H9 (cell line): ENCODE measurements at regions not wholly inside any gene's neighbourhood (a gene's known extent, or its start where the extent isn't known, plus 50 kb on each side); places are given as distances from the start of the nearest gene placed in this dataset.

Experiments
- DNase-seq: peaks from one replicate; pipeline ENCODE4 v3.0.0-alpha.2; 2017
- H2AFZ ChIP-seq: one replicate; pipeline ENCODE4 v1.6.1; 2013; ENCODE audit warnings: mild to moderate bottlenecking, low read length, control low read depth, moderate library complexity
- H2AK5ac ChIP-seq: 2 replicates; pipeline ENCODE4 v1.6.1; 2013; ENCODE audit warnings: low read length, control low read depth, mixed read lengths; ENCODE audit not compliant: insufficient read length
- H2BK120ac ChIP-seq: one replicate; pipeline ENCODE4 v1.6.1; 2013; ENCODE audit warnings: low read depth, mild to moderate bottlenecking, low read length, control low read depth, inconsistent platforms; ENCODE audit not compliant: poor library complexity, severe bottlenecking
- H2BK12ac ChIP-seq: 2 replicates; pipeline ENCODE4 v1.6.1; 2013; ENCODE audit warnings: low read length, control low read depth, mixed read lengths, low read depth; ENCODE audit not compliant: insufficient read length
- H2BK15ac ChIP-seq: 2 replicates; pipeline ENCODE4 v1.6.1; 2013; ENCODE audit warnings: low read depth, low read length, control low read depth
- H2BK20ac ChIP-seq: one replicate; pipeline ENCODE4 v1.6.1; 2013; ENCODE audit warnings: low read depth, mild to moderate bottlenecking, low read length, control low read depth, inconsistent platforms; ENCODE audit not compliant: poor library complexity, severe bottlenecking
- H2BK5ac ChIP-seq: 2 replicates; pipeline ENCODE4 v1.6.1; 2013; ENCODE audit warnings: low read length, control low read depth, mixed read lengths; ENCODE audit not compliant: insufficient read length
- H3K14ac ChIP-seq: 2 replicates; pipeline ENCODE4 v1.6.1; 2013; ENCODE audit warnings: low read length, control low read depth; ENCODE audit not compliant: insufficient read depth
- H3K18ac ChIP-seq: 2 replicates; pipeline ENCODE4 v1.6.1; 2013; ENCODE audit warnings: low read depth, mild to moderate bottlenecking, mixed read lengths, low read length, control low read depth; ENCODE audit not compliant: insufficient read length
- H3K23ac ChIP-seq: 2 replicates; pipeline ENCODE4 v1.6.1; 2013; ENCODE audit warnings: low read length, control low read depth, mixed read lengths, low read depth; ENCODE audit not compliant: insufficient read length
- H3K23me2 ChIP-seq: 2 replicates; pipeline ENCODE4 v1.6.1; 2013; ENCODE audit warnings: low read depth, mild to moderate bottlenecking, mixed read lengths, low read length, control low read depth; ENCODE audit not compliant: insufficient read length, poor library complexity, severe bottlenecking
- H3K27ac ChIP-seq: 2 replicates; pipeline ENCODE4 v1.5.1; 2013; ENCODE audit warnings: low read length, control low read depth, mixed read lengths, low read depth; ENCODE audit not compliant: insufficient read length
- H3K27me3 ChIP-seq: 2 replicates; pipeline ENCODE4 v1.6.1; 2013; ENCODE audit warnings: low read length, control low read depth, inconsistent platforms; ENCODE audit not compliant: insufficient read depth
- H3K4ac ChIP-seq: 2 replicates; pipeline ENCODE4 v1.6.1; 2013; ENCODE audit warnings: low read depth, mild to moderate bottlenecking, control low read depth, inconsistent platforms, low read length, moderate library complexity
- H3K4me1 ChIP-seq: 2 replicates; pipeline ENCODE4 v1.6.1; 2013; ENCODE audit warnings: low read length, control low read depth, inconsistent platforms; ENCODE audit not compliant: insufficient read depth
- H3K4me2 ChIP-seq: 2 replicates; pipeline ENCODE4 v1.6.1; 2013; ENCODE audit warnings: low read length, control low read depth, mixed read lengths; ENCODE audit not compliant: insufficient read length, insufficient read depth
- H3K56ac ChIP-seq: 2 replicates; pipeline ENCODE4 v1.6.1; 2013; ENCODE audit warnings: low read depth, mild to moderate bottlenecking, mixed read lengths, low read length, control low read depth; ENCODE audit not compliant: insufficient read length
- H3K79me1 ChIP-seq: 2 replicates; pipeline ENCODE4 v1.6.1; 2013; ENCODE audit warnings: low read depth, mild to moderate bottlenecking, moderate library complexity, low read length, control low read depth, inconsistent platforms; ENCODE audit not compliant: insufficient read depth, poor library complexity, severe bottlenecking
- H3K79me2 ChIP-seq: 2 replicates; pipeline ENCODE4 v1.6.1; 2013; ENCODE audit warnings: low read length, control low read depth, inconsistent platforms; ENCODE audit not compliant: insufficient read depth
- H3K9ac ChIP-seq: 2 replicates; pipeline ENCODE4 v1.6.1; 2013; ENCODE audit warnings: low read length, control low read depth, mixed read lengths; ENCODE audit not compliant: insufficient read length; ENCODE audit errors: extremely low read depth
- H3K9me3 ChIP-seq: one replicate; pipeline ENCODE4 v1.6.1; 2013; ENCODE audit warnings: low read depth, low read length, inconsistent platforms; ENCODE audit not compliant: control insufficient read depth
- H3T11ph ChIP-seq: one replicate; pipeline ENCODE4 v1.6.1; 2013; ENCODE audit warnings: mild to moderate bottlenecking, low read length, control low read depth, inconsistent platforms
- H4K20me1 ChIP-seq: one replicate; pipeline ENCODE4 v1.6.1; 2013; ENCODE audit not compliant: control insufficient read depth, insufficient read length, insufficient read depth
- H4K5ac ChIP-seq: 2 replicates; pipeline ENCODE4 v1.6.1; 2013; ENCODE audit warnings: low read depth, mild to moderate bottlenecking, mixed read lengths, low read length, control low read depth; ENCODE audit not compliant: insufficient read length
- H4K8ac ChIP-seq: replicated peaks from 2 replicates; pipeline ENCODE4 v1.6.1; 2013; ENCODE audit warnings: low read length, control low read depth, mixed read lengths, low read depth; ENCODE audit not compliant: insufficient read length
- H4K91ac ChIP-seq: 2 replicates; pipeline ENCODE4 v1.6.1; 2013; ENCODE audit warnings: low read depth, mild to moderate bottlenecking, moderate library complexity, mixed read lengths, low read length, control low read depth; ENCODE audit not compliant: insufficient read length
- H3K27ac Mint-ChIP-seq, 3 experiments: 2 replicates in 2 of 3; 3 replicates in 1 of 3; pipeline ENCODE4 v1.8.0; 2020 to 2021; ENCODE audit warnings: mixed read lengths in 3 of 3, mild to moderate bottlenecking in 1 of 3, moderate library complexity in 1 of 3
- H3K27me3 Mint-ChIP-seq: 2 replicates; pipeline ENCODE4 v1.8.0; 2021; ENCODE audit warnings: low read depth, mild to moderate bottlenecking, moderate library complexity, mixed read lengths
- H3K36me3 Mint-ChIP-seq, 3 experiments: 2 replicates in 2 of 3; 3 replicates in 1 of 3; pipeline ENCODE4 v1.8.0; 2020 to 2021; ENCODE audit warnings: low read depth in 3 of 3, mixed read lengths in 3 of 3; ENCODE audit not compliant: insufficient read depth in 1 of 3
- H3K4me1 Mint-ChIP-seq, 2 experiments: 2 replicates each; pipeline ENCODE4 v1.8.0; 2020; ENCODE audit warnings: mixed read lengths in 2 of 2
- H3K4me3 Mint-ChIP-seq, 2 experiments: 2 replicates in 1 of 2; 3 replicates in 1 of 2; pipeline ENCODE4 v1.8.0; 2020 to 2021; ENCODE audit warnings: mild to moderate bottlenecking in 2 of 2, mixed read lengths in 2 of 2, moderate library complexity in 1 of 2
- H3K9me3 Mint-ChIP-seq, 2 experiments: 2 replicates in 1 of 2; 3 replicates in 1 of 2; pipeline ENCODE4 v1.8.0; 2020; ENCODE audit warnings: mild to moderate bottlenecking in 2 of 2, mixed read lengths in 2 of 2, moderate library complexity in 1 of 2
- WGBS: extraction: QIAGEN DNeasy Blood & Tissue Kit; methylation state at CpG from one replicate; pipeline ENCODE4 v1.1.7; 2013; ENCODE audit warnings: missing lambda C conversion rate, low lambda C conversion rate, mixed read lengths; ENCODE audit not compliant: insufficient read length; ENCODE audit errors: extremely low coverage; 5-methylcytosine and 5-hydroxymethylcytosine counted together
- TF ChIP-seq, protein P1 (sequence below): fragments of 200-600 bp; sonication (generic); conservative IDR thresholded peaks from 3 replicates; pipeline ENCODE4 v1.8.0; 2021; ENCODE audit warnings: antibody characterized with exemption, mild to moderate bottlenecking

- Histone ChIP-seq H3K79me1 (no peaks in the 10 kb centered on the region), H3K9ac (no peak overlapping the region), H3K18ac (no peak overlapping the region), H3K27ac (no peak overlapping the region), H2BK12ac (no peak overlapping the region), H2BK15ac (no peak overlapping the region), H3K79me2 (no peaks in the 10 kb centered on the region), H4K91ac (no peak overlapping the region), H2BK120ac (no peak overlapping the region), H3K4me1 (no peaks in the 10 kb centered on the region), H2BK20ac (no peak overlapping the region), H4K8ac (no peak overlapping the region), H3K23me2 (no peaks in the 10 kb centered on the region), H2BK5ac (no peak overlapping the region), H3K4me2 (no peak overlapping the region), H2AK5ac (no peak overlapping the region), H4K5ac (no peak overlapping the region), H3T11ph (no peak overlapping the region), H4K20me1 (no peaks in the 10 kb centered on the region), H3K4ac (no peak overlapping the region), H3K27me3 (no peaks in the 10 kb centered on the region), H2AFZ (no peak overlapping the region), H3K14ac (no peak overlapping the region), H3K56ac (no peak overlapping the region), H3K9me3 (no peaks in the 10 kb centered on the region), H3K23ac (no peak overlapping the region)
- H3K27me3 Mint-ChIP-seq: peaks cover 3% of the 10 kb centered on the region
- no peaks in the 10 kb centered on the region for H3K36me3 Mint-ChIP-seq
- H3K27ac Mint-ChIP-seq: no peak overlapping the region
- peaks cover 2 to 3% of the 10 kb centered on the region in 2 experiments; a peak in 3 of 4 replicates for H3K4me1 Mint-ChIP-seq
- no peak for DNase-seq
- TF ChIP-seq, protein P1, sequence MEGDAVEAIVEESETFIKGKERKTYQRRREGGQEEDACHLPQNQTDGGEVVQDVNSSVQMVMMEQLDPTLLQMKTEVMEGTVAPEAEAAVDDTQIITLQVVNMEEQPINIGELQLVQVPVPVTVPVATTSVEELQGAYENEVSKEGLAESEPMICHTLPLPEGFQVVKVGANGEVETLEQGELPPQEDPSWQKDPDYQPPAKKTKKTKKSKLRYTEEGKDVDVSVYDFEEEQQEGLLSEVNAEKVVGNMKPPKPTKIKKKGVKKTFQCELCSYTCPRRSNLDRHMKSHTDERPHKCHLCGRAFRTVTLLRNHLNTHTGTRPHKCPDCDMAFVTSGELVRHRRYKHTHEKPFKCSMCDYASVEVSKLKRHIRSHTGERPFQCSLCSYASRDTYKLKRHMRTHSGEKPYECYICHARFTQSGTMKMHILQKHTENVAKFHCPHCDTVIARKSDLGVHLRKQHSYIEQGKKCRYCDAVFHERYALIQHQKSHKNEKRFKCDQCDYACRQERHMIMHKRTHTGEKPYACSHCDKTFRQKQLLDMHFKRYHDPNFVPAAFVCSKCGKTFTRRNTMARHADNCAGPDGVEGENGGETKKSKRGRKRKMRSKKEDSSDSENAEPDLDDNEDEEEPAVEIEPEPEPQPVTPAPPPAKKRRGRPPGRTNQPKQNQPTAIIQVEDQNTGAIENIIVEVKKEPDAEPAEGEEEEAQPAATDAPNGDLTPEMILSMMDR: no peak
- H3K4me3 Mint-ChIP-seq: no peak overlapping the region
- no CpG with 5 or more reads among the region's 2 CpGs for WGBS
- no peaks in the 10 kb centered on the region; a peak in 1 of 5 replicates for H3K9me3 Mint-ChIP-seq
Observed at GRCh38 chr16:26563018-26563417, 503.7 kb upstream of the C16orf82 start.
